H1 (cell line): ENCODE measurements at regions not wholly inside any gene's neighbourhood (a gene's known extent, or its start where the extent isn't known, plus 50 kb on each side); places are given as distances from the start of the nearest gene placed in this dataset.

Experiments
- CTCF ChIA-PET: fragments of 300-600 bp; sonication (Branson Sonifier 250); formaldehyde crosslinking; loops from one replicate; lab custom pipeline; 2021; ENCODE audit not compliant: partially characterized antibody; lab: Charles Lee
- POLR2A ChIA-PET: fragments of 300-600 bp; sonication (Branson Sonifier 250); formaldehyde crosslinking; loops from one replicate; lab custom pipeline; 2021; ENCODE audit warnings: inconsistent platforms; ENCODE audit not compliant: partially characterized antibody; lab: Charles Lee
- DNase-seq, 2 experiments: peaks; one replicate each; pipeline versions ENCODE4 v3.0.0 to v3.0.0-alpha.2; 2010 to 2022; ENCODE audit warnings: low spot score in 2 of 2, low read depth in 1 of 2, mixed read lengths in 1 of 2
- FAIRE-seq: peaks from 2 replicates; lab custom pipeline; 2011; peaks lifted over from hg19 to GRCh38; lab: Jason Lieb, UNC
- H2AFZ ChIP-seq: 2 replicates; pipeline ENCODE4 v1.8.1; 2012; ENCODE audit warnings: low read length, inconsistent platforms
- H2AK5ac ChIP-seq: 2 replicates; pipeline ENCODE4 v1.6.1; 2013; ENCODE audit warnings: low read depth, low read length
- H2BK120ac ChIP-seq: replicated peaks from 2 replicates; pipeline ENCODE3; 2013; ENCODE audit warnings: low read depth, low read length, inconsistent platforms
- H2BK12ac ChIP-seq: 2 replicates; pipeline ENCODE4 v1.6.1; 2013; ENCODE audit warnings: low read depth, low read length
- H2BK15ac ChIP-seq: 2 replicates; pipeline ENCODE4 v1.6.1; 2013; ENCODE audit warnings: low read length
- H2BK20ac ChIP-seq: 2 replicates; pipeline ENCODE4 v1.6.1; 2013; ENCODE audit warnings: low read length
- H2BK5ac ChIP-seq: 2 replicates; pipeline ENCODE4 v1.6.1; 2013; ENCODE audit warnings: low read depth, low read length
- H3K14ac ChIP-seq: 2 replicates; pipeline ENCODE4 v1.6.1; 2013; ENCODE audit warnings: inconsistent platforms; ENCODE audit not compliant: insufficient read length
- H3K18ac ChIP-seq: 2 replicates; pipeline ENCODE4 v1.6.1; 2013; ENCODE audit warnings: low read length; ENCODE audit errors: extremely low read depth
- H3K23ac ChIP-seq: 2 replicates; pipeline ENCODE4 v1.6.1; 2013; ENCODE audit warnings: inconsistent platforms; ENCODE audit not compliant: insufficient read length
- H3K23me2 ChIP-seq: 2 replicates; pipeline ENCODE4 v1.6.1; 2013; ENCODE audit warnings: low read depth, low read length
- H3K27ac ChIP-seq: 2 replicates; pipeline ENCODE4 v1.6.1; 2011; ENCODE audit warnings: low read depth, low read length, inconsistent platforms
- H3K27me3 ChIP-seq, 4 experiments: replicated peaks in 1 of 4; 1 replicate in 1 of 4; 2 replicates in 3 of 4; pipeline versions ENCODE4 v1.6.1 to v1.8.1; 2011 to 2013; ENCODE audit warnings: low read length in 3 of 4, mild to moderate bottlenecking in 3 of 4, inconsistent platforms in 2 of 4, mixed read lengths in 2 of 4, moderate library complexity in 1 of 4; ENCODE audit not compliant: control insufficient read depth in 3 of 4, insufficient read depth in 3 of 4; ENCODE audit errors: extremely low read depth in 1 of 4
- H3K36me3 ChIP-seq, 4 experiments: 2 replicates each; pipeline versions ENCODE4 v1.6.1 to v1.8.1; 2011 to 2013; ENCODE audit warnings: mild to moderate bottlenecking in 4 of 4, low read length in 3 of 4, moderate library complexity in 2 of 4, control low read depth in 1 of 4, inconsistent platforms in 1 of 4; ENCODE audit not compliant: insufficient read depth in 4 of 4, control insufficient read depth in 2 of 4
- H3K4ac ChIP-seq: replicated peaks from 2 replicates; pipeline ENCODE3; 2013; ENCODE audit warnings: low read length, low read depth, mixed read lengths, inconsistent platforms; ENCODE audit not compliant: insufficient read length
- H3K4me1 ChIP-seq, 4 experiments: replicated peaks in 1 of 4; 1 replicate in 1 of 4; 2 replicates in 3 of 4; pipeline versions ENCODE4 v1.6.1 to v1.8.1; 2011 to 2013; ENCODE audit warnings: low read length in 3 of 4, inconsistent platforms in 2 of 4, mixed read lengths in 1 of 4; ENCODE audit not compliant: insufficient read depth in 4 of 4, control insufficient read depth in 3 of 4
- H3K4me2 ChIP-seq, 2 experiments: 2 replicates each; pipeline versions ENCODE4 v1.6.1 to v1.8.1; 2011 to 2013; ENCODE audit warnings: low read depth in 2 of 2, low read length in 2 of 2, control low read depth in 1 of 2, inconsistent platforms in 1 of 2, mild to moderate bottlenecking in 1 of 2; ENCODE audit not compliant: insufficient read depth in 1 of 2
- H3K4me3 ChIP-seq, 4 experiments: fragments of 200-600, 300-600 bp in 1 of 4; sonication (generic), shearing (Covaris generic), sonication (Bioruptor Twin) in 1 of 4; 2 replicates each; pipeline versions ENCODE4 v1.5.1 to v1.8.1; 2011 to 2016; ENCODE audit warnings: low read length in 4 of 4, low read depth in 3 of 4, control low read depth in 2 of 4, inconsistent platforms in 2 of 4, mild to moderate bottlenecking in 2 of 4, mixed read lengths in 1 of 4, moderate library complexity in 1 of 4; ENCODE audit not compliant: insufficient read depth in 2 of 4; ENCODE audit errors: extremely low read depth in 1 of 4
- H3K56ac ChIP-seq: replicated peaks from 2 replicates; pipeline ENCODE3; 2013; ENCODE audit warnings: low read depth, mild to moderate bottlenecking, mixed read lengths, low read length, inconsistent platforms; ENCODE audit not compliant: insufficient read length
- H3K79me1 ChIP-seq: 2 replicates; pipeline ENCODE4 v1.6.1; 2013; ENCODE audit warnings: low read depth, low read length, control low read depth
- H3K79me2 ChIP-seq, 2 experiments: 2 replicates each; pipeline versions ENCODE4 v1.6.1 to v1.8.1; 2012 to 2013; ENCODE audit warnings: low read length in 2 of 2, mild to moderate bottlenecking in 2 of 2, inconsistent platforms in 1 of 2; ENCODE audit not compliant: insufficient read depth in 2 of 2, control insufficient read depth in 1 of 2
- H3K9ac ChIP-seq, 4 experiments: replicated peaks in 1 of 4; 1 replicate in 1 of 4; 2 replicates in 3 of 4; pipeline versions ENCODE4 v1.6.1 to v1.8.1; 2011 to 2013; ENCODE audit warnings: low read depth in 3 of 4, low read length in 3 of 4, control low read depth in 2 of 4, mild to moderate bottlenecking in 2 of 4, moderate library complexity in 2 of 4, inconsistent platforms in 1 of 4; ENCODE audit errors: extremely low read depth in 1 of 4
- H3K9me3 ChIP-seq, 2 experiments: 2 replicates each; pipeline versions ENCODE4 v1.6.1 to v1.8.1; 2012 to 2013; ENCODE audit warnings: mild to moderate bottlenecking in 2 of 2, moderate library complexity in 2 of 2, control low read depth in 1 of 2, inconsistent platforms in 1 of 2, low read depth in 1 of 2, low read length in 1 of 2, mixed read lengths in 1 of 2; ENCODE audit not compliant: insufficient read depth in 2 of 2
- H4K20me1 ChIP-seq, 2 experiments: replicated peaks in 1 of 2; 2 replicates each; pipeline versions ENCODE3 to v1.8.1; 2011 to 2013; ENCODE audit warnings: inconsistent platforms in 2 of 2, low read length in 2 of 2, mild to moderate bottlenecking in 1 of 2; ENCODE audit not compliant: insufficient read depth in 2 of 2, control insufficient read depth in 1 of 2
- H4K5ac ChIP-seq: 2 replicates; pipeline ENCODE4 v1.6.1; 2013; ENCODE audit warnings: low read length, low read depth, mixed read lengths, inconsistent platforms; ENCODE audit not compliant: insufficient read length
- H4K8ac ChIP-seq: 2 replicates; pipeline ENCODE4 v1.8.0; 2013; ENCODE audit warnings: mild to moderate bottlenecking, moderate library complexity, low read length, inconsistent platforms; ENCODE audit not compliant: insufficient read depth; ENCODE audit errors: extremely low read depth
- H4K91ac ChIP-seq: replicated peaks from 2 replicates; pipeline ENCODE3; 2013; ENCODE audit warnings: low read length, mixed read lengths, inconsistent platforms; ENCODE audit not compliant: insufficient read length
- BACH1 ChIP-seq: IDR thresholded peaks from 2 replicates; pipeline ENCODE4 v1.6.1; 2012; ENCODE audit warnings: low read length, improper control_type of control experiment
- CEBPB ChIP-seq: IDR thresholded peaks from 2 replicates; pipeline ENCODE4 v1.6.1; 2012; ENCODE audit warnings: low read depth, low read length
- EP300 ChIP-seq, 2 experiments: IDR thresholded peaks; 1 replicate in 1 of 2; 2 replicates in 1 of 2; pipeline ENCODE4 v1.6.1; 2011 to 2012; ENCODE audit warnings: low read depth in 2 of 2, low read length in 2 of 2, mild to moderate bottlenecking in 2 of 2, borderline replicate concordance in 1 of 2, inconsistent platforms in 1 of 2, moderate library complexity in 1 of 2
- MAFK ChIP-seq: IDR thresholded peaks from 2 replicates; pipeline ENCODE4 v1.6.1; 2012; ENCODE audit warnings: low read depth, mild to moderate bottlenecking, improper control_type of control experiment, low read length
- NANOG ChIP-seq: IDR thresholded peaks from 2 replicates; pipeline ENCODE4 v1.6.1; 2011; ENCODE audit warnings: low read length, low read depth, mild to moderate bottlenecking, inconsistent platforms; ENCODE audit not compliant: insufficient read depth, poor library complexity, severe bottlenecking
- POLR2AphosphoS5 ChIP-seq: IDR thresholded peaks from 2 replicates; pipeline ENCODE4 v1.6.1; 2011; ENCODE audit warnings: low read depth, low read length
- RBBP5 ChIP-seq: IDR thresholded peaks from 2 replicates; pipeline ENCODE4 v1.7.1; 2012; ENCODE audit warnings: low read depth, mild to moderate bottlenecking, inconsistent platforms, low read length, moderate library complexity, borderline replicate concordance
- SIRT6 ChIP-seq: IDR thresholded peaks from one replicate; pipeline ENCODE4 v1.7.1; 2012; ENCODE audit warnings: low read length, inconsistent platforms
- SIX5 ChIP-seq: IDR thresholded peaks from 2 replicates; pipeline ENCODE4 v1.6.1; 2011; ENCODE audit warnings: mild to moderate bottlenecking, low read depth, low read length
- SP2 ChIP-seq: IDR thresholded peaks from 2 replicates; pipeline ENCODE4 v1.6.1; 2012; ENCODE audit warnings: mild to moderate bottlenecking, low read length, inconsistent platforms
- SP4 ChIP-seq: IDR thresholded peaks from 2 replicates; pipeline ENCODE4 v1.6.1; 2012; ENCODE audit warnings: low read length, inconsistent platforms
- SRF ChIP-seq: IDR thresholded peaks from 2 replicates; pipeline ENCODE4 v1.6.1; 2011; ENCODE audit warnings: mild to moderate bottlenecking, low read depth, low read length, moderate library complexity
- TCF12 ChIP-seq: IDR thresholded peaks from 2 replicates; pipeline ENCODE4 v1.6.1; 2011; ENCODE audit warnings: low read depth, mild to moderate bottlenecking, low read length
- WGBS, 2 experiments: shearing (Covaris generic) in 1 of 2; methylation state at CpG; one replicate each; pipeline versions ENCODE4 v1.1.6 to v1.1.7; 2013 to 2015; ENCODE audit warnings: low lambda C conversion rate in 2 of 2, mixed read lengths in 2 of 2, inconsistent platforms in 1 of 2, low coverage in 1 of 2, missing lambda C conversion rate in 1 of 2; ENCODE audit not compliant: insufficient replicate concordance in 2 of 2, insufficient coverage in 1 of 2, insufficient read length in 1 of 2; ENCODE audit errors: extremely low coverage in 1 of 2, missing lambda C conversion rate in 1 of 2; 5-methylcytosine and 5-hydroxymethylcytosine counted together
- TF ChIP-seq, protein P1 (sequence below): IDR thresholded peaks from 2 replicates; pipeline ENCODE4 v1.6.1; 2011; ENCODE audit warnings: low read depth, mild to moderate bottlenecking, low read length; ENCODE audit not compliant: insufficient read depth
- TF ChIP-seq, protein P2 (sequence below): IDR thresholded peaks from 2 replicates; pipeline ENCODE4 v1.6.1; 2012; ENCODE audit warnings: inconsistent platforms

DNA sequence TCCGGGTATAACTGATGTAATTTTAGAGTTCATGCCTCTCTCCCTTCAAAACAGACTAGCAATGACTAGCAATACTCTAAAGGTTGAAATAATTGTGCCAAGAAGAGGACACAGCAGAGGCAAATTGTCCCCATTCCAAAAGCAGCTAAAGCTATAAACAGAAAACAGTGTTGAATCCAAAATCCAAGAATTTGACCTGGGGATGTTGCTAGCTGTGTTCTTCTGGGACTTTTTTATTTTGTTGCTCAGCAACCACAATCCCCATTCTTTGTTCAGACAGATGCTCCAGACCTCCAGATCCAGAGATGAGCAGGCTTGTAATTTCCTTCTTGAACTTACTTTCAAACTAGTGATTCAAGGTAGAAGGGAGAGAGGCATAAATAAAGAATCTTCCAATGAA, 191.5 kb downstream of the FOXB1 start:
- H3K79me2 ChIP-seq: no peaks in the 10 kb centered on the region
- no peak overlapping the region for H2BK120ac ChIP-seq
- no peak overlapping the region for H2BK15ac ChIP-seq
- no peaks in the 10 kb centered on the region for H3K9me3 ChIP-seq
- no peak overlapping the region for H2AFZ ChIP-seq
- ChIA-PET CTCF (interaction anchor here (0.8 to 1.6 kb wide), 5 partner anchors 13 to 454 kb away, joined by 3 to 4 read pairs (median 3); no protein-coding TSS in a partner anchor), POLR2A (no interaction called here)
- FAIRE-seq (no peak), DNase-seq (no peak)
- no peaks in the 10 kb centered on the region for H3K4me1 ChIP-seq
- no peak overlapping the region for H3K4ac ChIP-seq
- H3K79me1 ChIP-seq: no peaks in the 10 kb centered on the region
- H4K20me1 ChIP-seq: no peaks in the 10 kb centered on the region
- no peak overlapping the region for H3K18ac ChIP-seq
- H2BK12ac ChIP-seq: no peak overlapping the region
- 80% methylated on average over 1 of the region's 1 CpG; no CpG with 5 or more reads in 1 of the 2 experiments for whole genome bisulfite sequencing, 2 experiments
- H4K8ac ChIP-seq: no peak overlapping the region
- no peak overlapping the region for H3K4me2 ChIP-seq
- no peak overlapping the region for H4K5ac ChIP-seq
- no peaks in the 10 kb centered on the region for H3K27me3 ChIP-seq
- no peak overlapping the region for H3K14ac ChIP-seq
- no peak overlapping the region for H2AK5ac ChIP-seq
- H4K91ac ChIP-seq: no peak overlapping the region
- H3K56ac ChIP-seq: no peak overlapping the region
- no peak overlapping the region for H2BK5ac ChIP-seq
- no peaks in the 10 kb centered on the region; the same call in 1 of the 2 replicates for H3K23me2 ChIP-seq
- H3K4me3 ChIP-seq: no peak overlapping the region
- no peaks in the 10 kb centered on the region for H3K36me3 ChIP-seq
- H2BK20ac ChIP-seq: no peak overlapping the region
- H3K27ac ChIP-seq: no peak overlapping the region
- no peak overlapping the region for H3K23ac ChIP-seq
- H3K9ac ChIP-seq: no peak overlapping the region
- TF ChIP-seq RBBP5 (no peak), POLR2AphosphoS5 (no peak), SP4 (no peak), SP2 (no peak), CEBPB (no peak), MAFK (no peak), SRF (no peak), NANOG (no peak), SIX5 (no peak), SIRT6 (no peak), TCF12 (no peak), BACH1 (no peak), EP300 (IDR thresholded peaks at IDR 0.05; ENCODE audit: borderline replicate concordance in 1 of 2, low read depth in 2 of 2, low read length in 2 of 2) (no peak)
- TF ChIP-seq, protein P1, sequence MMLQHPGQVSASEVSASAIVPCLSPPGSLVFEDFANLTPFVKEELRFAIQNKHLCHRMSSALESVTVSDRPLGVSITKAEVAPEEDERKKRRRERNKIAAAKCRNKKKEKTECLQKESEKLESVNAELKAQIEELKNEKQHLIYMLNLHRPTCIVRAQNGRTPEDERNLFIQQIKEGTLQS: no peak
- TF ChIP-seq, protein P2, sequence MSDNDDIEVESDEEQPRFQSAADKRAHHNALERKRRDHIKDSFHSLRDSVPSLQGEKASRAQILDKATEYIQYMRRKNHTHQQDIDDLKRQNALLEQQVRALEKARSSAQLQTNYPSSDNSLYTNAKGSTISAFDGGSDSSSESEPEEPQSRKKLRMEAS: no peak
